ENCODE measurements at regions not wholly inside any gene's neighbourhood (a gene's known extent, or its start where the extent isn't known, plus 50 kb on each side); places are given as distances from the start of the nearest gene placed in this dataset.
"Not testable (repeated sequence)": the region's sequence is repeated elsewhere in the genome, so short reads cannot be mapped to it uniquely, and the experiment has no call there.

DNA sequence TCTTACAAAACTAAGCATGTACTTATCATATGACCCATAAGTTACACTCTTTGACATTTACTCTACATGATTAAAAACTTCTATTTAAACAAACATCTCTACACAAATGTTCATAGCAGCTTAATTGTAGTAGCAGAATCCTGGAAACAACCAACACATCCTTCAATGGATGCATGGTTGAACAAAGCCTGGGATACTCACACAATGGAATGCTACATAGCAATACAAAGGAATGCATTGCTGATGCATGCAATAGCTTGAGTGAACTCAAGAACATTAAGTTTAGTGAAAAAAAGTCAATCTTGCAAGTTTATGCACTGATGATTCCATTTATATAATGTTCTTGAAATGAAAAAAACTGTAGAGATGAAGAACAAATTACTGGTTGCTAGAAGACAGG, 686.9 kb downstream of the LRRIQ3 start:
- DNase-seq (ENCODE audit: low spot score) (no peak), FAIRE-seq (no peak)

GRCh38 chr1:73500154-73500553, 697.8 kb downstream of the LRRIQ3 start:
- DNase-seq (ENCODE audit: low spot score) (no peak), FAIRE-seq (no peak)

- DNase-seq (ENCODE audit: low spot score) = no peak
- no peak for FAIRE-seq
Measured at GRCh38 chr1:73499671-73500070, 698.3 kb downstream of the LRRIQ3 start.

DNA sequence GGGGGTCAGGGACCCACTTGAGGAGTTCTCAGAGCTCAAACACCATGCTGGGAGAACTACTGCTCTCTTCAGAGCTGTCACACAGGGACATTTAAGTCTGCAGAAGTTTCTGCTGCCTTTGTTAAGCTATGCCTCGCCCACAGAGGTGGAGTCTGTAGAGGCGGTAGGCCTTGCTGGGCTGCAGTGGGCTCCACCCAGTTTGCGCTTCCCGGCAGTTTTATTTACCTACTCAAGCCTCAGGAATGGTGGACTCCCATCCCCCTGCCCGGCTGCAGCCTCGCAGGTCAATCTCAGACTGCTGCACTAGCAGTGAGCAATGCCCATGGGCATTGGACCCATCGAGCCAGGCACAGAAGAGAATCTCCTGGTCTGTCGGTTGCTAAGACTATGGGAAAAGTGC, 706.4 kb downstream of the LRRIQ3 start:
- DNase-seq (ENCODE audit: low spot score) (no peak), FAIRE-seq (no peak)

DNA sequence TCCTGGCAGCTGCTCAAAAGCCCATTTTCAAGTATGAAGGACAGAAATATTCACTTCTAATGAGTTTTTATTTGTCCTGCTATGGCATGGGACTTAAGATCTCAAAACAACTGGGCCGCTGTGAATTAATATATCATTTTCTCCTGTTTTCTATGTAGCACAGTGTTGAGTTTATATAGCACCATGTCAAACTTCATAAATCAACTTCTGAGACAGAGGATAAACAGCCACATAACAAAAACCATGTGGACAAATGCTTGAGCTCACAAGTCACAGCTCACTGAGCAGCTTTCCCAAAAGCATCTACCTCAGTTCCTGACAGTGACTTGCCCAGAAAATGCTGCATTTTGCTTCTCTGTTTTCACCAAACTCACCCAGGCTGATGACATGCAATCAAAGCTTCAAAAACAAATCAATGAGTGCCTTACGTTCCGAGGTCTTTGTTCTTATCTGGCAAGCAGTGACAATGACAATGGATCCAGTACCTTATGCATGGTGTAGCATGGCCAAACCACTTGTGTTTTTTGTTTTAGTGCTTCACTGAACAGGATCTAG, 722.6 kb downstream of the LRRIQ3 start:
- DNase-seq (ENCODE audit: low spot score) (no peak), FAIRE-seq (no peak)

GRCh38 chr1:73472810-73473209, 725.2 kb downstream of the LRRIQ3 start:
- no peak for FAIRE-seq

GRCh38 chr1:73467731-73468130, 730.2 kb downstream of the LRRIQ3 start:
- FAIRE-seq (no peak), DNase-seq (ENCODE audit: low spot score) (no peak)

More at GRCh38 chr1:73472810-73473209, 725.2 kb downstream of the LRRIQ3 start:
- DNase-seq (ENCODE audit: low spot score) = no peak

DNA sequence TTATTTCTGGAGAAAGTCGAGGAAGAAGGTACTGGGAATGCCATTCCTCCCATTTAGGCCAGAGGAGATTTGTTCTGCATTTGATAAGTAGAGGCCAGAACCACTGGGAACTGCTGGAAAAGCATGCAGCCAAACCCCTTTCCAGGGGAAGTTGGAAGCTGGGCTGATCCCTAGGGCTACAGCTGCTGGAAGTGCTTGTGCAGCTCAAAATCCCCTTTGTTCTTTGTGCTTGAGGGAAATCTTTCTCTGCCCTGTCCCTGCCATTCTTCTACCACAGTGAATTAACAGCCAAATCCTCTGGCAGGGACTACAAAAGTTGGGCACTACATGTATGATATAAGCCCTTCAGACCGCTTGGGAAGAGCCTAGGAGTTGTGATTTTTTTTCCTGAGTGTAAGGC, 734.1 kb downstream of the LRRIQ3 start:
- FAIRE-seq = no peak

GRCh38 chr1:73452522-73452921, 745.5 kb downstream of the LRRIQ3 start:
- FAIRE-seq = no peak
- no peak for DNase-seq (ENCODE audit: low spot score)

More for the DNA sequence above, 734.1 kb downstream of the LRRIQ3 start:
- DNase-seq (ENCODE audit: low spot score) = no peak

DNA sequence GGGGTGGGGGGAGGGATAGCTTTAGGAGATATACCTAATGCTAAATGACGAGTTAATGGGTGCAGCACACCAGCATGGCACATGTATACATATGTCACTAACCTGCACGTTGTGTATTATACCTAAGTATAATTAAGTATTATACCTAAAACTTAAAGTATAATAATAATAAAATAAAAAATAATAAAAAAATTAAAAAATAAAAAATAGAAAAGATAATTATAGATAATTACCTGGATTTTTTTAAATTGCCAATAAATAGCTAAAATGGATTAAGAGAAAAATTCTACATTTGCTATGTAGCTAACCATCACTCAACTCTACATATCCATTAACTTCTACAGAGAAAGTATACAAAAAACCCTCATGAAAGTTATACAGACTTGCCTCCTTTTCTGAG, 747.3 kb downstream of the LRRIQ3 start:
- not testable (repeated sequence) for FAIRE-seq; DNase-seq (ENCODE audit: low spot score)

GRCh38 chr1:73411479-73411878, 786.5 kb downstream of the LRRIQ3 start:
- DNase-seq (ENCODE audit: low spot score) (no peak), FAIRE-seq (no peak)

GRCh38 chr1:73401666-73402065, 796.3 kb downstream of the LRRIQ3 start:
- FAIRE-seq = no peak
- no peak for DNase-seq (ENCODE audit: low spot score)

GRCh38 chr1:73382966-73383365, 815.0 kb downstream of the LRRIQ3 start:
- no peak for DNase-seq (ENCODE audit: low spot score)
- no peak for FAIRE-seq

DNA sequence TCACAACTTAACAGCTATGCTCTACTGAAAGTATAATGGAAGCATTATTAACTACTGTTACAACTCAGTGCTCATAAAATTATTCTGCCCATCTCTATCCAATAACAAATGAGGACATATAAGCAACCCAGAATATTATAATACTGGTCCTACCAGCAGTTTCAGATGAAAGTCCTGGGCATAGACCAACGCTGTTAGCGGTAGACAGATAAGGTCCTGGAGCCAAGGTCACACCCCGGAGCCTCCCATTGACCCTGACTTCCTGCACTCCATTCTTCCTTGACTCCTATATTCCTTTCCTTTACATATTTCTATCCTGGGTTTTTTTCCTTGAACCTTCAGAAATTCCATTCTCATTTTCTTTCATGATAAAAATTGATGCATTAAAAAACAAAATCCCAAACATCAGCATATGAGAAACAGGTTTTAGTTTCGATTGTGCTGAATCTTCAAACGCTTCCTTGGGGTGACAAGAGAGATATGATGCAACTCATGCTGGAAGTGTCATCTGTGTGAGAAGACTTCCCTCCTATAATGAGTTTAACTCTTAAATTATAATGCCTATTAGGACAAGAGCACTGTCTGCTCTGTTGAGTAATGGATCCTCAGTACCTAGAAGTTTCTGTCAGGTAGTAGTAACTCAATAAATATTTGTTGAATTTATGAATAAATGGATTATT, 831.1 kb downstream of the LRRIQ3 start:
- FAIRE-seq (no peak), DNase-seq (ENCODE audit: low spot score) (no peak)

- FAIRE-seq (no peak), DNase-seq (ENCODE audit: low spot score) (no peak)
Measured at GRCh38 chr1:73359001-73359400, 839.0 kb downstream of the LRRIQ3 start.

DNA sequence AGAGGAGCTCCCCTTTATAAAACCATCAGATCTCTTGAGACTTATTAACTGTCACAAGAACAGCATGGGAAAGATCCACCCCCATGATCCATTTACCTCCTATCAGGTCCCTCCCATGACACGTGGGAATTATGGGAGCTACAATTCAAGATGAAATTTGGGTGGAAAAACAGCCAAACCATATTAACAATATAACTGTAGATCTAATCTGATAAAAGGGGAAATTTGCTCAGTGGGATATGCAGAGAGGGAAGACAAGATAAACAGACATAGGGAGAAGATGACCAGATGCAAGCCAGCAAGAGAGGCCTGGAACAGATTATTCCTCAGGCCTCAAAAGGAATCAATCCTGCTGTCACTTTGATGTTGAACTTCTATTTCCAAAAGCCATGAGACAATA, 841.5 kb downstream of the LRRIQ3 start:
- DNase-seq (ENCODE audit: low spot score) (no peak), FAIRE-seq (no peak)

- FAIRE-seq (no peak), DNase-seq (ENCODE audit: low spot score) (no peak)
Measured at GRCh38 chr1:73343947-73344346, 854.0 kb downstream of the LRRIQ3 start.

- no peak for FAIRE-seq
Measured at GRCh38 chr1:73333847-73334503, 864.0 kb downstream of the LRRIQ3 start.

GRCh38 chr1:73331726-73332125, 866.2 kb downstream of the LRRIQ3 start:
- no peak for DNase-seq (ENCODE audit: low spot score)
- no peak for FAIRE-seq

More at GRCh38 chr1:73333847-73334503, 864.0 kb downstream of the LRRIQ3 start:
- DNase-seq (ENCODE audit: low spot score) = no peak

- no peak for DNase-seq (ENCODE audit: low spot score)
- no peak for FAIRE-seq
Measured at GRCh38 chr1:73327998-73328397, 870.0 kb downstream of the LRRIQ3 start.

DNA sequence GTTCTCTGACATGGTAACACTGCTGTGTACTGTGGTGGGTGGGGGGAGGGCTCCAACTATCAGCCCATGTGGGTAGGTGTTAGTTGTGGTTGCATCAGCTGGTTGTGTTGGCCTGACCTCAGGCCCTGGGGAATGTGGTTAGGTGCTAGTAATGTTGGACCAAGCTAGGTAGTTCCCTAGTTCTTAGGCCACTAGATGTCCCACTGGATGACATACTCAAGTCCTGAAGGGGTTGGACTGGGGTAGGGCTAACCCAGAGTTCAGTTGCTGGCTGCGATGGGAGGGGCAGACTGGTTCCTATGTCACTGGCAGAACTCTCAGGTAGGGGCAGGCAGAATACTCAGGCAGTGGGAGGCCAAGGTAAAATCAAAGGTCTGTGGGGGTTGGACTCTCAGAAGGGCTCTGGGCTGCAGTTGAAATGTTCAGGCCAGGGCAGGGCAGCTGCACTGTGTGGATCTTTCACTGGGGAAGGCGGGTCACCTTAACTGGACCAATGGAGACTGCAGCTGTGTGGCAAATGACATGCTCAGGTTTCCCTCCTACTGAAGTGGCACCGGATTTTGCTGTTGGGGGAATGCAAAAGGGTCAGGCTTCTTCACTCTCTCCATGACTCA, 870.7 kb downstream of the LRRIQ3 start:
- FAIRE-seq (no peak), DNase-seq (ENCODE audit: low spot score) (no peak)

GRCh38 chr1:73326663-73327062, 871.3 kb downstream of the LRRIQ3 start:
- no peak for DNase-seq (ENCODE audit: low spot score)
- no peak for FAIRE-seq

Data from RCC 7860 (cell line).